ENCODE measurements at regions not wholly inside any gene's neighbourhood (a gene's known extent, or its start where the extent isn't known, plus 50 kb on each side); places are given as distances from the start of the nearest gene placed in this dataset.

DNA sequence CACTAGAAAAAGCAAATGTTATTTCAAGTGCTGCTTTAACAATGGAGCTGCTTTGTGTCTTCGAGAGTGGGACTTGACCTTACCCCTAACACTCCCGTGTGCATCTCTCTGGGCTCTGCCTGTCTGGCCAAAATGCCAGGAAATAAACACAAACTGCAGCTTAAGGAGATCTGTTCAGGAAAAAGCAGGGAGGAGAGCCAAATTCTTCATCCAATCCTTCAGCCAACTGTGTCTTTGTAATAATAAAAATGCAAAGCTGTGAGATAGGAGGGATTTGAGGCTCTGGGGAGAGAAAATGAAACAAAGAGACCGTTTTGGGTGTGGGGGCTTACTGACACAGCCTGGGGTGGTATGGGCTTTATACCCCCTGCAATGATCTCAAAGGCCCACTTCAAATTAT lies 85.8 kb upstream of the WSCD2 start:
- 32% methylated on average over 3 of the region's 3 CpGs for WGBS

DNA sequence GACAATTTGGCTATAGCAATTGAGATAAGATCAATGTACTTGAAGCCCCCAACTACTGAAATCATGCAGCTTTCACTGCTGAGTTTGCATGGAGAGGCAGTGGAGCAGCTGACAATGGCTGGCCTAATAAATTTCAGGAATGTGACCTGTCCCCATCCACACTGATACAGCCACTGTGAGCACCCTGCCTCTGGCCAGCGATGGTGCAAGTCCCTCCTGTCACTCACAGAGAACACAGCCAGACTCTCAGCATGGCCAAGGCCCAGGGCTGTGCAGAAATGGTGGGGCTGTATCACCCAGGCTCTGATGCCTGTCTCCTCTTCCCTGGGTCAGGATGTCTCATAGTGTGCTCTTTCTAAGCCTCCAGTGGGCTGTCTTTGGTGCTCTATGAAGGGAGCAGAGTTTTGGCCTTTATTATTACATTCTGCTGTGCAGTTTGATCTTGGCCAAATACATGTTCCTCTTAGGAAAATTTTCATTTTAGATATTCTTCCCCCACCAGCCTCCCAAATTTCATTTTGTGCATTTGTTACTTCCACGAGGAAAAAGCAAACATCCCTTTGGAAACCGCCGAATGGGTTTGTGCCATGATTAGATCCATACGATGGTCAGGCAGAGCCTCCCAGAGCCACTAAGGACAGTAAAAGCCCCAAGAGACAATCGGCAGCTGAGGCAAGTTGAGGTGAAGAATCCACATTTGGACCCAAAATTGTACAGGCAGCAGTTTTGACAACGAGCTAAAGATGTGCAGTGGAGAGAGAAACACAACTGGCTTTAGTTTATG lies 85.1 kb upstream of the WSCD2 start:
- Histone ChIP-seq H3K9ac (ENCODE audit: low read depth in 1 of 2, low read length in 2 of 2) (no peak overlapping the region), H3K9me3 (ENCODE audit: control insufficient read depth in 4 of 4, low read length in 3 of 4) (no peaks in the 10 kb centered on the region), H3K27ac (ENCODE audit: low read depth in 1 of 2, low read length in 2 of 2) (no peak overlapping the region), H3K4me3 (ENCODE audit: low read depth in 1 of 3, low read length in 3 of 3) (no peak overlapping the region), H3K4me1 (ENCODE audit: control insufficient read depth in 4 of 4, insufficient read depth in 4 of 4, low read length in 3 of 4) (peaks cover 0 to 5% (median 0%) of the 10 kb centered on the region in 4 donors), H3K27me3 (ENCODE audit: control insufficient read depth in 4 of 4, insufficient read depth in 4 of 4, low read length in 3 of 4) (peaks cover 0 to 2% (median 0%) of the 10 kb centered on the region in 4 donors), H3K36me3 (ENCODE audit: control insufficient read depth in 4 of 4, insufficient read depth in 3 of 4, low read depth in 1 of 4, low read length in 3 of 4) (no peaks in the 10 kb centered on the region)
- no peak for DNase-seq (ENCODE audit: low spot score)
- 69% methylated on average over 7 of the region's 7 CpGs for WGBS
- TF ChIP-seq FOXA1 (IDR thresholded peaks at IDR 0.05) (no peak), EGR1 (IDR thresholded peaks at IDR 0.05; ENCODE audit: low read depth in 2 of 2) (no peak), FOXA2 (IDR thresholded peaks at IDR 0.05) (no peak), SP1 (IDR thresholded peaks at IDR 0.05) (no peak), JUND (IDR thresholded peaks at IDR 0.05) (no peak), YY1 (IDR thresholded peaks at IDR 0.05) (no peak)
- TF ChIP-seq, protein P1, sequence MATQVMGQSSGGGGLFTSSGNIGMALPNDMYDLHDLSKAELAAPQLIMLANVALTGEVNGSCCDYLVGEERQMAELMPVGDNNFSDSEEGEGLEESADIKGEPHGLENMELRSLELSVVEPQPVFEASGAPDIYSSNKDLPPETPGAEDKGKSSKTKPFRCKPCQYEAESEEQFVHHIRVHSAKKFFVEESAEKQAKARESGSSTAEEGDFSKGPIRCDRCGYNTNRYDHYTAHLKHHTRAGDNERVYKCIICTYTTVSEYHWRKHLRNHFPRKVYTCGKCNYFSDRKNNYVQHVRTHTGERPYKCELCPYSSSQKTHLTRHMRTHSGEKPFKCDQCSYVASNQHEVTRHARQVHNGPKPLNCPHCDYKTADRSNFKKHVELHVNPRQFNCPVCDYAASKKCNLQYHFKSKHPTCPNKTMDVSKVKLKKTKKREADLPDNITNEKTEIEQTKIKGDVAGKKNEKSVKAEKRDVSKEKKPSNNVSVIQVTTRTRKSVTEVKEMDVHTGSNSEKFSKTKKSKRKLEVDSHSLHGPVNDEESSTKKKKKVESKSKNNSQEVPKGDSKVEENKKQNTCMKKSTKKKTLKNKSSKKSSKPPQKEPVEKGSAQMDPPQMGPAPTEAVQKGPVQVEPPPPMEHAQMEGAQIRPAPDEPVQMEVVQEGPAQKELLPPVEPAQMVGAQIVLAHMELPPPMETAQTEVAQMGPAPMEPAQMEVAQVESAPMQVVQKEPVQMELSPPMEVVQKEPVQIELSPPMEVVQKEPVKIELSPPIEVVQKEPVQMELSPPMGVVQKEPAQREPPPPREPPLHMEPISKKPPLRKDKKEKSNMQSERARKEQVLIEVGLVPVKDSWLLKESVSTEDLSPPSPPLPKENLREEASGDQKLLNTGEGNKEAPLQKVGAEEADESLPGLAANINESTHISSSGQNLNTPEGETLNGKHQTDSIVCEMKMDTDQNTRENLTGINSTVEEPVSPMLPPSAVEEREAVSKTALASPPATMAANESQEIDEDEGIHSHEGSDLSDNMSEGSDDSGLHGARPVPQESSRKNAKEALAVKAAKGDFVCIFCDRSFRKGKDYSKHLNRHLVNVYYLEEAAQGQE (IDR thresholded peaks at IDR 0.05): no peak

More for the DNA sequence above, 85.8 kb upstream of the WSCD2 start:
- Histone ChIP-seq H3K27ac (ENCODE audit: low read depth in 1 of 2, low read length in 2 of 2) (no peak overlapping the region), H3K4me1 (ENCODE audit: control insufficient read depth in 4 of 4, insufficient read depth in 4 of 4, low read length in 3 of 4) (peaks cover 0 to 5% (median 0%) of the 10 kb centered on the region in 4 donors), H3K9me3 (ENCODE audit: control insufficient read depth in 4 of 4, low read length in 3 of 4) (no peaks in the 10 kb centered on the region), H3K9ac (ENCODE audit: low read depth in 1 of 2, low read length in 2 of 2) (no peak overlapping the region), H3K27me3 (ENCODE audit: control insufficient read depth in 4 of 4, insufficient read depth in 4 of 4, low read length in 3 of 4) (peaks cover 0 to 2% (median 0%) of the 10 kb centered on the region in 4 donors), H3K36me3 (ENCODE audit: control insufficient read depth in 4 of 4, insufficient read depth in 3 of 4, low read depth in 1 of 4, low read length in 3 of 4) (no peaks in the 10 kb centered on the region), H3K4me3 (ENCODE audit: low read depth in 1 of 3, low read length in 3 of 3) (no peak overlapping the region)
- TF ChIP-seq, protein P2, sequence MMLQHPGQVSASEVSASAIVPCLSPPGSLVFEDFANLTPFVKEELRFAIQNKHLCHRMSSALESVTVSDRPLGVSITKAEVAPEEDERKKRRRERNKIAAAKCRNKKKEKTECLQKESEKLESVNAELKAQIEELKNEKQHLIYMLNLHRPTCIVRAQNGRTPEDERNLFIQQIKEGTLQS (IDR thresholded peaks at IDR 0.05): no peak
- TF ChIP-seq NR2F2 (IDR thresholded peaks at IDR 0.05) (no peak), FOXA2 (IDR thresholded peaks at IDR 0.05) (no peak), TAF1 (conservative IDR thresholded peaks at IDR 0.05) (no peak), SP1 (IDR thresholded peaks at IDR 0.05) (no peak), HNF4G (IDR thresholded peaks at IDR 0.05) (no peak), FOXA1 (IDR thresholded peaks at IDR 0.05) (no peak), JUND (IDR thresholded peaks at IDR 0.05) (no peak)
- TF ChIP-seq, protein P3, sequence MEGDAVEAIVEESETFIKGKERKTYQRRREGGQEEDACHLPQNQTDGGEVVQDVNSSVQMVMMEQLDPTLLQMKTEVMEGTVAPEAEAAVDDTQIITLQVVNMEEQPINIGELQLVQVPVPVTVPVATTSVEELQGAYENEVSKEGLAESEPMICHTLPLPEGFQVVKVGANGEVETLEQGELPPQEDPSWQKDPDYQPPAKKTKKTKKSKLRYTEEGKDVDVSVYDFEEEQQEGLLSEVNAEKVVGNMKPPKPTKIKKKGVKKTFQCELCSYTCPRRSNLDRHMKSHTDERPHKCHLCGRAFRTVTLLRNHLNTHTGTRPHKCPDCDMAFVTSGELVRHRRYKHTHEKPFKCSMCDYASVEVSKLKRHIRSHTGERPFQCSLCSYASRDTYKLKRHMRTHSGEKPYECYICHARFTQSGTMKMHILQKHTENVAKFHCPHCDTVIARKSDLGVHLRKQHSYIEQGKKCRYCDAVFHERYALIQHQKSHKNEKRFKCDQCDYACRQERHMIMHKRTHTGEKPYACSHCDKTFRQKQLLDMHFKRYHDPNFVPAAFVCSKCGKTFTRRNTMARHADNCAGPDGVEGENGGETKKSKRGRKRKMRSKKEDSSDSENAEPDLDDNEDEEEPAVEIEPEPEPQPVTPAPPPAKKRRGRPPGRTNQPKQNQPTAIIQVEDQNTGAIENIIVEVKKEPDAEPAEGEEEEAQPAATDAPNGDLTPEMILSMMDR (IDR thresholded peaks at IDR 0.05; ENCODE audit: low read depth, low read length, missing input control): no peak
- TF ChIP-seq, protein P4, sequence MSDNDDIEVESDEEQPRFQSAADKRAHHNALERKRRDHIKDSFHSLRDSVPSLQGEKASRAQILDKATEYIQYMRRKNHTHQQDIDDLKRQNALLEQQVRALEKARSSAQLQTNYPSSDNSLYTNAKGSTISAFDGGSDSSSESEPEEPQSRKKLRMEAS (IDR thresholded peaks at IDR 0.05): no peak
- TF ChIP-seq, protein P1 (IDR thresholded peaks at IDR 0.05): no peak
- no peak for DNase-seq (ENCODE audit: low spot score)
